Skeletal muscle cell (primary cell): ENCODE measurements at regions not wholly inside any gene's neighbourhood (a gene's known extent, or its start where the extent isn't known, plus 50 kb on each side); places are given as distances from the start of the nearest gene placed in this dataset.

Experiments
- DNase-seq: peaks from one replicate; pipeline ENCODE4 v3.0.0-alpha.2; 2010; ENCODE audit warnings: low read depth
- H3K4me3 ChIP-seq: 2 replicates; pipeline ENCODE4 v1.5.1; 2011; ENCODE audit warnings: low read depth, mild to moderate bottlenecking, control low read depth, low read length, moderate library complexity

DNA sequence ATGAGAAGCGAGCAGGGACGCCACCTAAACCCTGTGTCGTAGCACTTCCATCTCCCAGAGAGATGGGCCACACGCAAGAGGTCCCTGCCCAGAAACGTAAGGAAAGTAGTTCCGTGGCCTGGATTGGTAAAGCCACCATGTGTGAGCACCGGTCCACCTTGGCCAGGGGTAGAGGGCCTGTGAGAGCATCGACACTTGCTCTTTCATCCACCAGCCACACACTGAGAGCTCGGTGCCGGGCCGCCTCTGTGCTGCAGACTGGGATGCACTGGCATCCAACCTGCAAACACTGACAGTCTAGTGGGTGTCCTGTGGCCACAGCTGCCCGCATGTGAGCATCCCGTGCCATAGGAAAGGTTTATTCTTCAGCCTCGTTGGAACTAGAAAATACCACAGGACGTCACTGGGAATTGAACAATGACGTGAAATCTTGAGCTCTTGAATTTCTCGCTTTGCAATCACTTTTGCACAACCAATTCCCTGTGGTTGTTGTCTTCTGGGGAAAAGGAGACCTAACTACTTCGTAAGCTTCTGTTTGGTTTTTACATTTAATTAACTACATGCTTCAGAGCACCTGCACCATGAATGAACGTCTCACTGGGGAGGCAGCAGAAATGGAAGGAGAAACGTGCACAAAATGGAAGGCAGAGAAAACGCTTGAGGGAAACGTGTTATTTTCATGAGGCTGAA is 212.0 kb upstream of the RAB6C start:
- H3K4me3 ChIP-seq = no peak overlapping the region
- DNase-seq = no peak

DNA sequence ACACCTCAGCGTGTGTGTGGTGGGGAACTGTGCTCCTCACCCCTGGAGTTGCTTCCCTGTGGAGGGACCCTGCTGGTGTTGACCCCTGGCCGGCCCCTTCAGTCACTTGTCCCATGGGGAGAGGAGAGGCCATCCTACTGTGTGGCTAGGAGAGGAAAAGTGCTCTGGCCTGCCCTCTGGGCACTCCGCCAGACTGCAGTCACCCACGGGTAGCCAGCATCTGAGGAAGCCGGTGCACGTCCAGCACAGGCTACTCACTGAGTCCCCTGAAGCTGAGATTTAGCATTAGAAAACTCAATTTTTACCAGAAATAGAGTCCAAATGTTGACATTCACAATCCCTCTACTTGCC is 211.5 kb upstream of the RAB6C start:
- DNase-seq = no peak
- no peak overlapping the region for H3K4me3 ChIP-seq

DNA sequence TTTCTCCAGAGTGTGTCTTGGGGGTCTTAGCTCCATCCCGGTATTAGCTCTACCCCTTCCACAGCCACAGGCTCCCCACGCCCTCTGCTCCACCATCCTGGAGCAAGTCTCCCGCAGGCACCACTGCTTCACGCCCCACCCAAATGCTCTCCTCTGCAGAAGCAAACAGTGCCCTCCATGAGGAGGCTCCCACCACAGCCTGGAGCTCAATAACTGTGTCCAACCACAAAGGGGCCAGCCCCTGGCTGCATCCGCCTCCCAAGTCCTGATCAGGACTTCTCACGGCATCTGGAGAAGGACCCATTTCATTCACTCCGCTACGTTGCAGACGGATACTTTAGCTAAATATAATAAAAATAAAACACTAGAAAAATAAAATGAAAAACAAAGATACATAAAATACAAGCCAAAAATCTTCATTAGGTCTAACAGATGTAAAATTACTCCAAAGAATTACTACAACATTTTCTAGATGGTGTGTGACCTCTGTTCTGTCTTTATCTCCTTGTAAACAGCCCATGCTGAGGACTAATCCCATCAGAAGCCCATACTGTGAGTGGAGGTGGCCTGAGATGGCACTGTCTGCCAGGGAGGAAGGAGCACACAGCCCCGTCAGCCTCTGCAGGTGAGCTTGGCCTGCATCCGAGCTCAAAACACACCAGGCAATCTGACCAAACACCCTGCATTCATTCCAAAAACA is 210.8 kb upstream of the RAB6C start:
- DNase-seq = no peak
- H3K4me3 ChIP-seq = no peak overlapping the region

GRCh38 chr2:129769185-129769991 is 210.1 kb upstream of the RAB6C start:
- H3K4me3 ChIP-seq = no peak overlapping the region
- no peak for DNase-seq

DNA sequence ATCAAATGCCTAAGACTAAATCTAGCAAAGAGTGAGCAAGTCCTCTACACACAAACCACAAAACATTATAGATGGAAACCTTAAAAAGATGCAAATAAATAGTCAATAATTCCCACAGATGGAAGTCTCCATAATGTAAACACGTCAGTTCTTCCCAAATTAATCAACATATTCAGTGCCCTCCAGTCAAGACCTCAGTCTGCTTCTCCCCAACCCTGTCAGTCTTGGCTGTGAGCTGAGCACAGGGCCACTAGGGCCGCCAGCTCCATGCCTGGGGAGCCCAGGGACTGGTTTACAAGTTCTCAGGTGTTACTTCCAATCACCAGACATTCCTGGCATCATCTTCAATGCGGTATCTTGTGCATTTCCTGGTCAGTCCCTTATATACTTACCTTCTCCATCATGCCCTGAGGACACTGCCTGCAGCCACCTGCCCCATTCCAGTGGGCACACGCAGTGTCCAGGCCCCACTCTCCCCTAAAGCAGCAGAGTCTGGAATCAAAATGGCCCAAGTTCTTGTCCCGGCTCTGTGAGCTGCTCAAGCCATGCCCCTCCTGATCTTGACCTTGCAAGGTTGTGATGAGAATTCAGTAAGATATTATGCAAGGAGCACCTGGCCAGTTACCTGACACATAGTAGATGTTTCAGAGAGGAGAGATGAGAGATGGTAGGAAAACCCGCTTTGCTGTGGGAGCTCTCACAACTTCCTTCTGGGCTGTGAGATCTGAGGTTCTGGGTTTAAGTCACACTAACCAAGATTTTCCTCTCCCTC is 207.9 kb upstream of the RAB6C start:
- DNase-seq = no peak
- H3K4me3 ChIP-seq = no peak overlapping the region

DNA sequence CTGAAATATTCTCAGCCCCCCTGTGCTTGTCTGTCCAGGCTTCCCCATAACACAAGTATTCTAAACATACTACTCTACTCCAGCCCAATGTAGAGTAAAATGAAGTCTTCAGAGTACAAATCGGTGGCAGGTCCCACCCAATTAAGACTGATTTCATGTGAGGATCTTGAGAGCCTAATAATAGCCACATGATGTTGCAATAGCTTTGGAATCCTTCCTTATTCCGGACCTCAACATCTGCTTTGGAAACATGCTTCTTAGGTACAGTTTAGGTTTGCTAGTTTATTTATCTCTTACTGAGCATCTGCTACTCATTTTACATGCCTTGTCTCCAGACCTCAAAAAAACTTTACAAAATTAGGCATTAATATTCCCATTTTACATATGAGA is 207.3 kb upstream of the RAB6C start:
- H3K4me3 ChIP-seq = no peak overlapping the region
- no peak for DNase-seq

- no peak overlapping the region for H3K4me3 ChIP-seq
- no peak for DNase-seq
Observed at GRCh38 chr2:129775952-129776653, 203.4 kb upstream of the RAB6C start.

- H3K4me3 ChIP-seq = no peak overlapping the region
- DNase-seq = no peak
Observed at GRCh38 chr2:129777146-129777545, 202.3 kb upstream of the RAB6C start.

DNA sequence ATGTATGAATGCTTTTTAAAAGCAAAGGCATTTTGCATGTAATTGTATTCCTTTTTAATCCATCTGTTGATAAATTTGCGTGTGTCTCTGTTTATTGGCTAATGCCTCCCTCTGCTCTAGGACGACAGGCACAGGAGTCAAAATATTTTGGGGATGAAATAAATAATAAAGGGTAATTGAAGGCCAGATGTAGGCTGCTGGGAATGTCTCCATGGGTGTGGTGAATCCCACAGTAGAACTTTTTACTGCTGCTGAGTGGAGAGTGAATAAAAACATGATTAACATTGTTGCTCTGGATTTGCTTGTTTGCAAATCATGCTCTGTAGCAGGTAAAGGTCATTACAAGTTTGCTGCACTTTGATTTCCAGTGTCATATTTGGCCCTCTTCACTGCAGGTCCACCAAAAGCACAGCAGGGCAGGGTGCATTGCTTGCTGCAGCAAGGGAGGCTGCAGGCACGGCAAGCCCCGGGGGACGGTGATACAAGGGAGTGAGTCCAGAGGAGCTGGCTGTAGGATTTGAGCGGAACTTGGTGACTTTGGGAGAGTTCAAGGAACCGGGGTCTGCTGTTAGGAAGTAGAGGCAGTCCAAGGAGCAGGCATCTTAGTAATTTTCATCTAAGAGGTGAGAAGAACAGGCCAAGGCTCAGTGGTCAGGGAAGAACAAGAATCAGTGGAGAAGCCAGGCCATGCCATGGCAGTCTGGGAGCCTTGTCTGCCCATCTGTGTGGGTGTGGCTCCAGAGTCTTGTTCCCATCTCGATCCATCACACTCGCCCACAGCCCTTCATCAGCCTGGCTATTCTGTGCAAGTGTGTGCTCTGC is 201.5 kb upstream of the RAB6C start:
- no peak for DNase-seq
- no peak overlapping the region for H3K4me3 ChIP-seq

DNA sequence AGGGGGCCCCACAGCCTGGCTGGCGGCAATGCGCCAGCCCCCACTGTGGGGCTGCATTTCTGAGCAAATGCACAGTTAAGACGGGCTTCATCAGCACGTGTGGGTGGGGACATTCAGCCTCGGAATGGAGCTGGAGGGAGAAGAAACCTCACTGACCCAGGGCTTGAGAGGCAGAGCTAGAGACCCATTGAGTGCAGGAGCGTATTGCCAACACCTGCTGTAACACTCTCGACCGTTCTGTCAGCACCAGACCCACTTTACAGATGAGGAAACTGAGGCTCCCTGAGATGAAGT is 200.9 kb upstream of the RAB6C start:
- no peak overlapping the region for H3K4me3 ChIP-seq
- DNase-seq = no peak

- DNase-seq = no peak
- no peak overlapping the region for H3K4me3 ChIP-seq
Observed at GRCh38 chr2:129779783-129780182, 199.7 kb upstream of the RAB6C start.

GRCh38 chr2:129780316-129781270 is 198.9 kb upstream of the RAB6C start:
- DNase-seq = no peak
- H3K4me3 ChIP-seq = no peak overlapping the region

- no peak for DNase-seq
- H3K4me3 ChIP-seq = no peak overlapping the region
Observed at GRCh38 chr2:129781749-129782632, 197.5 kb upstream of the RAB6C start.

DNA sequence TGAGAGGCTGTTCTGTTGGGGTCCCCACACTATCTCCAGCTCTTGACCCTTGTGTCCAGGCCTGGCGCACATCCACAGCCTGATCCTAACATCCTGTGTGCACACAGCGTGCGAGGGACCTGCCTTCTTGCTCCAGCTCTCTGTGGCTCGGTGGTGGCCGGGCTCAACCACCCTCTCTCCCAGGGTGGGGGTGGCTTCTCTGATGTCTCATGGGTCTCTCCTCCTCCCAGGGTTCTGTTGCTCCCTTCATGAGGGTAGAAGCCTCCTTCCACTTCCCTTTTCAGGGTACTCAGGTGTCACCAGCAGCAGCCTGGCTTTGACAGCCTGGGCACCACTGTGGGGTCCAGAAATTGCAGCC is 196.9 kb upstream of the RAB6C start:
- no peak overlapping the region for H3K4me3 ChIP-seq
- DNase-seq = no peak

DNA sequence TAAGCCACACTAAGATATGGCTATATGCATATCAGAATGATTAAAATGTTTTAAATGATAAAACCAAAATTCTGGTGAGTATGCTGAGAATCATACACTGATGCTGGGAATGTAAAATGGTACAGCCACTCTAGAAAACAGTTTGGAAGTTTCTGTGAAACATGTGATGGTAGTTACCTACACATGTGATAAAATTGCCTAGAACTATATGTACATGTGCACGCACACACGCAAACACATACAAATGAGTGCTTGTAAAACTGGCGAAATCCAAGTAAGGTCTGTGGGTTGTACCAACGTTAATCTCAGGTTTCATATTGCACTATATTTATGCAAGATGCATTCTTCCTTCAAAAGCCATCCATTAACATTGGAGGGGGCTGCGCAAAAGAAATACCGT is 195.0 kb upstream of the RAB6C start:
- H3K4me3 ChIP-seq = no peak overlapping the region
- DNase-seq = no peak

DNA sequence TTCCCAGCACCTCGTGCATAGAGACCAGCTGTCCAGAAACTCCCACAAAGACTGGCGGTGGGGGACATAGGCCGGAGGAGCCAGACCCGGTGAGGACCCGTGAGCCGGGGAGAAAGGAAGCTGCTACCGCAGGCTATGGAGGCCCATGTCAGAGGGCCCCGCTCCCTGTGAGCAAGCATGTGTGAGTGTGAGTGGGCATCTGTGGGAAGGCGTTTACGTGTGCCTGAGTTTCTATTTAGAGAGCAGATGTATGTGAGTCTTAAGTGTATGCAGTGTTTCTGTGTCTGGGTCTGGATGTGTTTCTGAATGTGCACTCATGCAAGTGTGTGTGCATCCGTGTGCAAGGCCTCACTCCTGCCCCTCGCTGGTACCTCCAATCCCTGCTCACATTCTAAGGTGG is 187.8 kb upstream of the RAB6C start:
- no peak for DNase-seq
- H3K4me3 ChIP-seq = no peak overlapping the region

- no peak overlapping the region for H3K4me3 ChIP-seq
- DNase-seq = no peak
Observed at GRCh38 chr2:129793431-129793902, 186.0 kb upstream of the RAB6C start.
